Esophagus muscularis mucosa (tissue), 4 donors: ENCODE measurements at regions not wholly inside any gene's neighbourhood (a gene's known extent, or its start where the extent isn't known, plus 50 kb on each side); places are given as distances from the start of the nearest gene placed in this dataset.
"Not testable (repeated sequence)": the region's sequence is repeated elsewhere in the genome, so short reads cannot be mapped to it uniquely, and the experiment has no call there.

Source experiments
- DNase-seq: peaks from one replicate; pipeline ENCODE4 v3.0.0-alpha.2; 2017; ENCODE audit errors: extremely low spot score
- H3K27ac ChIP-seq, 4 donors: fragments of 200-600 bp; sonication (generic); replicated peaks in 1 of 4; 1 replicate in 3 of 4; 2 replicates in 1 of 4; pipeline ENCODE4 v1.5.1; 2016 to 2019; ENCODE audit warnings: mild to moderate bottlenecking in 1 of 4
- H3K27me3 ChIP-seq, 4 donors: fragments of 200-600 bp; sonication (generic); one replicate each; pipeline versions ENCODE4 v1.5.1 to v1.6.0; 2016 to 2019
- H3K36me3 ChIP-seq, 4 donors: fragments of 200-600 bp; sonication (generic); one replicate each; pipeline ENCODE4 v1.5.1; 2016 to 2019
- H3K4me1 ChIP-seq, 4 donors: fragments of 200-600 bp; sonication (generic); one replicate each; pipeline ENCODE4 v1.5.1; 2016 to 2019
- H3K4me3 ChIP-seq, 4 donors: fragments of 200-600 bp; sonication (generic); 1 replicate in 2 of 4; 2 replicates in 2 of 4; pipeline ENCODE4 v1.5.1; 2016 to 2019; ENCODE audit warnings: mild to moderate bottlenecking in 4 of 4, moderate library complexity in 1 of 4
- H3K9me3 ChIP-seq, 4 donors: fragments of 200-600 bp; sonication (generic); 1 replicate in 3 of 4; 2 replicates in 1 of 4; pipeline ENCODE4 v1.5.1; 2016 to 2019
- EP300 ChIP-seq: sonication (generic); formaldehyde crosslinking; IDR thresholded peaks from one replicate; pipeline ENCODE4 v1.6.1; 2017; ENCODE audit warnings: antibody characterized with exemption
- POLR2A ChIP-seq: fragments of 450-650 bp; IDR thresholded peaks from one replicate; pipeline ENCODE4 v1.6.1; 2017; ENCODE audit warnings: antibody characterized with exemption, moderate library complexity, mild to moderate bottlenecking, low read depth
- POLR2AphosphoS5 ChIP-seq, 2 donors: sonication (generic); formaldehyde crosslinking; IDR thresholded peaks; one replicate each; pipeline ENCODE4 v1.6.1; 2017; ENCODE audit warnings: antibody characterized with exemption in 2 of 2
- WGBS: methylation state at CpG from one replicate; pipeline ENCODE4 v1.1.5; 2018; 5-methylcytosine and 5-hydroxymethylcytosine counted together
- intact Hi-C: fragments of 100-400 bp; cut with DNase I; formaldehyde crosslinking; loops from one replicate; pipeline ENCODE4 v1.15.1; 2023
- TF ChIP-seq, protein P1 (sequence below), 3 experiments: fragments of 200-600 bp in 2 of 3; fragments of 450-650 bp in 1 of 3; sonication (generic) in 2 of 3; IDR thresholded peaks; one replicate each; pipeline ENCODE4 v1.5.1; 2017 to 2019; ENCODE audit warnings: antibody characterized with exemption in 3 of 3, mild to moderate bottlenecking in 2 of 3, moderate library complexity in 1 of 3

DNA sequence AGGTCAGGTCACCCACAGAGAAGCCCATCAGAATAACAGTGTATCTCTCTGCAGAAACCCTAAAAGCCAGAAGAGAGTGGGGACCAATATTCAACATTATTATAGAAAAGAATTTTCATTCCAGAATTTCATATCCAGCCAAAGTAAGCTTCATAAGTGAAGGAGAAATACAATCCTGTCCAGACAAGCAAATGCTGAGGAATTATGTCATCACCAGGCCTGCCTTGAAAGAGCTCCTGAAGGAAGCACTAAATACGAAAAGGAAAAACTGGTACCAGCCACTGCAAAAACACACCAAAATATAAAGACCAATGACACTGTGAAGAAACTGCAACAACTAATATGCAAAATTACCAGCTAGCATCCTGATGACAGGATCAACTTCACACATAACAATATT is 260.0 kb upstream of the KYNU start:
- intact Hi-C loops: no loop called here
- H3K4me3 ChIP-seq: no peak overlapping the region
- no peaks in the 10 kb centered on the region for H3K4me1 ChIP-seq
- no peaks in the 10 kb centered on the region for H3K36me3 ChIP-seq
- H3K9me3 ChIP-seq: no peaks in the 10 kb centered on the region
- no peak overlapping the region for H3K27ac ChIP-seq
- TF ChIP-seq, protein P1, sequence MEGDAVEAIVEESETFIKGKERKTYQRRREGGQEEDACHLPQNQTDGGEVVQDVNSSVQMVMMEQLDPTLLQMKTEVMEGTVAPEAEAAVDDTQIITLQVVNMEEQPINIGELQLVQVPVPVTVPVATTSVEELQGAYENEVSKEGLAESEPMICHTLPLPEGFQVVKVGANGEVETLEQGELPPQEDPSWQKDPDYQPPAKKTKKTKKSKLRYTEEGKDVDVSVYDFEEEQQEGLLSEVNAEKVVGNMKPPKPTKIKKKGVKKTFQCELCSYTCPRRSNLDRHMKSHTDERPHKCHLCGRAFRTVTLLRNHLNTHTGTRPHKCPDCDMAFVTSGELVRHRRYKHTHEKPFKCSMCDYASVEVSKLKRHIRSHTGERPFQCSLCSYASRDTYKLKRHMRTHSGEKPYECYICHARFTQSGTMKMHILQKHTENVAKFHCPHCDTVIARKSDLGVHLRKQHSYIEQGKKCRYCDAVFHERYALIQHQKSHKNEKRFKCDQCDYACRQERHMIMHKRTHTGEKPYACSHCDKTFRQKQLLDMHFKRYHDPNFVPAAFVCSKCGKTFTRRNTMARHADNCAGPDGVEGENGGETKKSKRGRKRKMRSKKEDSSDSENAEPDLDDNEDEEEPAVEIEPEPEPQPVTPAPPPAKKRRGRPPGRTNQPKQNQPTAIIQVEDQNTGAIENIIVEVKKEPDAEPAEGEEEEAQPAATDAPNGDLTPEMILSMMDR (IDR thresholded peaks at IDR 0.05): no peak
- no peak for TF ChIP-seq EP300
- no peak for TF ChIP-seq POLR2AphosphoS5 (IDR thresholded peaks at IDR 0.05)
- no peak for TF ChIP-seq POLR2A
- H3K27me3 ChIP-seq: peaks cover 0 to 13% (median 0%) of the 10 kb centered on the region in 4 donors
- no peak for DNase-seq
- WGBS: 77% methylated on average over 1 of the region's 1 CpG

DNA sequence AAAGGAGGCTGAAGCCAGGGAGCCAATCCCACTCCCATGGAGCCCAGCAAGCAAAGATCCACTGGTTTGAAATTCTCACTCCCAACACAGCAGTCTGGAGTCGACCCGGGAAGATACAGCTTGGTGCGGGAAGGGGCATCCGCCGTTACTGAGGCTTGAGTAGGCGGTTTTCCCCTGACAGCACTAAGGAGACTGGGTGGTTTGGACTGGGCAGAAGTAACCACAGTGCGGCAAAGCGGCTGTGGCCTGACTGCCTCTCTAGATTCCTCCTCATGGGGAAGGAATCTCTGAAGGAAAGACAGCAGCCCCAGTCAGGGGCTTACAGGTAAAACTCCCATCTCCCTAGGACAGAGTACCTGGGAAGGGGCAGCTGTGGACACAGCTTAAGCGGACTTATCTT is 261.6 kb upstream of the KYNU start:
- DNase-seq: no peak
- Histone ChIP-seq H3K4me3 (no peak overlapping the region), H3K9me3 (no peaks in the 10 kb centered on the region), H3K4me1 (no peaks in the 10 kb centered on the region), H3K27me3 (peaks cover 0 to 13% (median 0%) of the 10 kb centered on the region in 4 donors), H3K27ac (no peak overlapping the region), H3K36me3 (no peaks in the 10 kb centered on the region)
- WGBS: 96% methylated on average over 9 of the region's 9 CpGs
- TF ChIP-seq, protein P1 (IDR thresholded peaks at IDR 0.05): no peak
- TF ChIP-seq EP300 (no peak), POLR2AphosphoS5 (IDR thresholded peaks at IDR 0.05) (no peak), POLR2A (no peak)
- intact Hi-C loops: no loop called here

DNA sequence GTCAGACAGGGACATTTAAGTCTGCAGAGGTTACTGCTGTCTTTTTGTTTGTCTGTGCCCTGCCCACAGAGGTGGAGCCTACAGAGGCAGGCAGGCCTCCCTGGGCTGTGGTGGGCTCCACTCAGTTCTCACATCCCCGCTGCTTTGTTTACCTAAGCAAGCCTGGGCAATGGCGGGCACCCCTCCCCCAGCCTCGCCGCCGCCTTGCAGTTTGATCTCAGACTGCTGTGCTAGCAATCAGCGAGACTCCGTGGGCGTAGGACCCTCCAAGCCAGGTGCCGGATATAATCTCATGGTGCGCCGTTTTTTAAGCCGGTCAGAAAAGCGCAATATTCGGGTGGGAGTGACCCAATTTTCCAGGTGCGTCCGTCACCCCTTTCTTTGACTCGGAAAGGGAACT is 264.3 kb upstream of the KYNU start:
- intact Hi-C loops, H3K27ac ChIP-seq, H3K4me3 ChIP-seq, H3K9me3 ChIP-seq, H3K4me1 ChIP-seq, DNase-seq, H3K36me3 ChIP-seq: not testable (repeated sequence)
- 91% methylated on average over 17 of the region's 17 CpGs for WGBS
- peaks cover 0 to 13% (median 0%) of the 10 kb centered on the region in 4 donors for H3K27me3 ChIP-seq

DNA sequence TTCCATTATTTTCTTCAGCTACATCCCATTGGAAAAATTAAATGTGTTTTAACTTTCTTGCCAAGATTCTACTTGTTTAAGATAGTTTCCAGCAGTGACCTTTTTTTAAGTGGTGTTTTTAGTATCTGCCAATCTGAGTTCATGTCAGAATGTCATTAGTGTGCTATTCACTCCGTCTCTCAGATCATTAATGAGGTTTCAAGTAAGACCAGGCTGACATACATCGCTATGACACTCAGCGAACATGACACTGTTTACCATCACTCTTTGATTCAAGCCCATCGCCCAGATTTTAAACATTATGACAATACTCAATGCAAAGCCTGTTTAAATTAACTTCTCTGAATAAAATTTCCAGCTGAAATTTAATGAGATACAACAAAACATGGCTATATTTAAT is 272.0 kb upstream of the KYNU start:
- intact Hi-C loops: no loop called here
- DNase-seq: no peak
- Histone ChIP-seq H3K4me1 (no peaks in the 10 kb centered on the region), H3K27ac (no peak overlapping the region), H3K27me3 (no peaks in the 10 kb centered on the region), H3K9me3 (no peaks in the 10 kb centered on the region), H3K4me3 (no peak overlapping the region), H3K36me3 (no peaks in the 10 kb centered on the region)
- TF ChIP-seq EP300 (no peak), POLR2AphosphoS5 (IDR thresholded peaks at IDR 0.05) (no peak)
- TF ChIP-seq, protein P1 (IDR thresholded peaks at IDR 0.05): no peak
- WGBS: 14% methylated on average over 4 of the region's 4 CpGs

DNA sequence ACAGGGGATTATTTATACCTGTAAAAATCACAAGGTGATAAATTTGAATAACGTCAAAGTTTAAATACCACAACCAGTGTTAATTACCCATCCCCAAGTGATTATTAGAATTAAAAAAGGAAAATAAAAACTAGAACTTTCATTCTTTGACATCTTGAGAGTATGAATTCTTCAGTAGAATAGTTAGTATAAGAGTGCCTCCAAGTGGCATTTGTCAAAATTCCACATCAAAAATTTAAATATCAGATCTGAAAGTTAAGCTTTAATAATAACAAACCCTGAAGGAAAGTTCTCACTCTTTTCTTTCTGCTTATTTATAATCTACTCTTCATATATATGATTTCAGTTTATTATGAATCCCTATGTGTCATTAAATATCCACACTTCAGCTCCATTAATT is 273.7 kb upstream of the KYNU start:
- H3K27me3 ChIP-seq: no peaks in the 10 kb centered on the region
- intact Hi-C loops: no loop called here
- 52% methylated on average over 1 of the region's 1 CpG for WGBS
- no peak overlapping the region for H3K27ac ChIP-seq
- H3K36me3 ChIP-seq: no peaks in the 10 kb centered on the region
- no peaks in the 10 kb centered on the region for H3K4me1 ChIP-seq
- H3K9me3 ChIP-seq: no peaks in the 10 kb centered on the region
- DNase-seq: no peak
- no peak for TF ChIP-seq POLR2A
- no peak for TF ChIP-seq POLR2AphosphoS5 (IDR thresholded peaks at IDR 0.05)
- TF ChIP-seq EP300: no peak
- TF ChIP-seq, protein P1 (IDR thresholded peaks at IDR 0.05): no peak
- no peak overlapping the region for H3K4me3 ChIP-seq
